HEK293T (cell line): ENCODE measurements at regions not wholly inside any gene's neighbourhood (a gene's known extent, or its start where the extent isn't known, plus 50 kb on each side); places are given as distances from the start of the nearest gene placed in this dataset.
"Not testable (repeated sequence)": the region's sequence is repeated elsewhere in the genome, so short reads cannot be mapped to it uniquely, and the experiment has no call there.

Source experiments
- CTBP1 ChIP-seq: fragments of 450-650 bp; IDR thresholded peaks from 2 replicates; pipeline ENCODE4 v1.6.1; 2016; ENCODE audit warnings: borderline replicate concordance
- NFRKB ChIP-seq: fragments of 450-650 bp; IDR thresholded peaks from 2 replicates; pipeline ENCODE4 v1.6.1; 2016; ENCODE audit warnings: mild to moderate bottlenecking, moderate library complexity
- SP1 ChIP-seq: fragments of 450-650 bp; IDR thresholded peaks from 2 replicates; pipeline ENCODE4 v1.6.1; 2017
- TARDBP ChIP-seq: fragments of 450-650 bp; IDR thresholded peaks from 2 replicates; pipeline ENCODE4 v1.6.1; 2016

- TF ChIP-seq TARDBP, NFRKB, SP1, CTBP1: not testable (repeated sequence)
Measured at GRCh38 chr7:70895337-70896200, 236.4 kb upstream of the GALNT17 start.
